LNCaP clone FGC (cell line): ENCODE measurements at regions not wholly inside any gene's neighbourhood (a gene's known extent, or its start where the extent isn't known, plus 50 kb on each side); places are given as distances from the start of the nearest gene placed in this dataset.

Experiments used
- DNase-seq: peaks from one replicate; pipeline ENCODE4 v3.0.0-alpha.2; 2011; ENCODE audit warnings: low read depth
- H3K4me3 ChIP-seq: 2 replicates; pipeline ENCODE4 v1.5.1; 2011; ENCODE audit warnings: mild to moderate bottlenecking, low read depth, low read length, control low read depth
- CTCF ChIP-seq: IDR thresholded peaks from 2 replicates; pipeline ENCODE4 v1.5.1; 2012; ENCODE audit warnings: mild to moderate bottlenecking; ENCODE audit not compliant: control insufficient read depth, insufficient read depth; ENCODE audit errors: extremely low read depth

- TF ChIP-seq CTCF, result no peak
- no peak overlapping the region for H3K4me3 ChIP-seq
- no peak for DNase-seq
Observed at GRCh38 chr14:55957950-55958349, 160.3 kb upstream of the PELI2 start.

DNA sequence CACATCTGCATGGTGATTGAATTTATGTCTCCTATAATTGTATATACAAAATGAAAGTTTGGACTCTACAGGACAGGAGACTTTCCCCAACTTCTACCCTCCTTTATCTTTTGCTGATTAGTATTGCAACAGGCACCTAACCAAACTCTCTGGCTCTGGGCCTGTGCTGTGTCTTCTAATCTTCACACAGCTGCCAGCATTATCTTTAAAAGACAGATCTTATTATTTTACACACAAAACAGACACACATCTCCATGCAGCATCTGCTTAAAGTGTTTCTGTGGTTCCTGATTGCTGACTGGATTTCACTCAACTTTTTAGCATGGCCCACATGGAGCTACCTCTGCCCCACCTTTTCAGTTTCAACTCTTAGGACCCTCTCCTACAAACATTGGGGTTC lies 154.9 kb upstream of the PELI2 start:
- no peak for TF ChIP-seq CTCF
- DNase-seq, result no peak
- H3K4me3 ChIP-seq, result no peak overlapping the region

- H3K4me3 ChIP-seq, result no peak overlapping the region
- TF ChIP-seq CTCF, result no peak
- DNase-seq, result no peak
Observed at GRCh38 chr14:55964091-55964490, 154.1 kb upstream of the PELI2 start.

GRCh38 chr14:55964821-55965220 lies 153.4 kb upstream of the PELI2 start:
- DNase-seq, result no peak
- TF ChIP-seq CTCF, result no peak
- H3K4me3 ChIP-seq, result no peak overlapping the region

DNA sequence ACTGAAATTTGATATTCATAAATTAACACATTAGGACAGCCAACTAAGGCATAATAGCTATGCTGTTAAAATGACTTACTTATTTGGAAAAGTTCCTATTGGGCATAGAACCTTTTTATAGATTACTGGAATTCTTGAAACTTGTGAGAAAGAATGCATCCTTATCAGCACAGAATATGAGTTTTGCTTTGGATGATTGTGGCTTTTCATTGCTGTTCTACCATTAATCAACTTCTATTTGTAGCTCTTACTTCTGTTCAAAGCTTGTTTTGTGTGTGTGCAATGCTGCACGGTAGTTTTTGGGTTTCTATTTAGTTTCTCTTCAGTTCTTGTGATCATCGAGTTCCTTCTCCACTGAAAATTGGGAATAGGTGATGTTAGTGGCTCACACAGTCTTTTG lies 152.4 kb upstream of the PELI2 start:
- no peak for DNase-seq
- H3K4me3 ChIP-seq, result no peak overlapping the region
- TF ChIP-seq CTCF, result no peak

DNA sequence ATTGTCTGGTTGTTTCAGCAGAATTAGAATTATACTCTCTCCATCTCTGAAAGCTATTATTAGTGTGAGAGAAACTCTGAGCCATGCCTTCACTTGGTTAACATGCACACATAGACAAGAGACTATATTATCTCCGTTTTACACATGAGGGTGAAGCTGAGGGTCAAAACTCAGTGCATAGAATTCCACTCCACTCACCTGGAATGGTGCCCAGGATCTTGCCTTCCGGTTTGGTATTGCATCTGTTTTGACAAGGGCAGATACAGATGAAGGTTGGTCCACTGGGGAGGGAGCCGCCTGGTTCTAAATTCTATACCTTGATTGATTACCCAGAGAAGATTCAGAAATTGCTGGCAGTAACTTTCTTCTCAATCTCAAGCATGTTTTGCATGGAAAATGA lies 149.5 kb upstream of the PELI2 start:
- no peak overlapping the region for H3K4me3 ChIP-seq
- TF ChIP-seq CTCF, result no peak
- DNase-seq, result no peak

GRCh38 chr14:55973285-55973800 lies 144.9 kb upstream of the PELI2 start:
- H3K4me3 ChIP-seq, result no peak overlapping the region
- no peak for DNase-seq
- TF ChIP-seq CTCF, result no peak
